Uterus (tissue), 2 donors: ENCODE measurements at regions not wholly inside any gene's neighbourhood (a gene's known extent, or its start where the extent isn't known, plus 50 kb on each side); places are given as distances from the start of the nearest gene placed in this dataset.

Source experiments
- CTCF ChIP-seq, 4 experiments: fragments of 200-600 bp in 2 of 4; fragments of 450-650 bp in 2 of 4; sonication (generic) in 2 of 4; IDR thresholded peaks; one replicate each; pipeline ENCODE4 v1.5.1; 2016 to 2019; ENCODE audit warnings: antibody characterized with exemption in 4 of 4, mild to moderate bottlenecking in 2 of 4, moderate library complexity in 1 of 4
- POLR2A ChIP-seq, 2 donors: fragments of 450-650 bp; IDR thresholded peaks; one replicate each; pipeline ENCODE4 v1.6.1; 2016; ENCODE audit warnings: antibody characterized with exemption in 2 of 2, mild to moderate bottlenecking in 1 of 2, moderate library complexity in 1 of 2

GRCh38 chr15:31501536-31502157 is 175.0 kb downstream of the KLF13 start:
- TF ChIP-seq CTCF (IDR thresholded peaks at IDR 0.05) (no peak), POLR2A (IDR thresholded peaks at IDR 0.05) (no peak)
